Erythroblast (primary cell): ENCODE measurements at regions not wholly inside any gene's neighbourhood (a gene's known extent, or its start where the extent isn't known, plus 50 kb on each side); places are given as distances from the start of the nearest gene placed in this dataset.

Experiments used
- GATA1 ChIP-seq: IDR thresholded peaks from 2 replicates; pipeline ENCODE4 v1.6.1; 2011; ENCODE audit warnings: low read depth, mild to moderate bottlenecking, control low read depth, low read length, moderate library complexity
- POLR2A ChIP-seq: IDR thresholded peaks from 2 replicates; pipeline ENCODE4 v1.6.1; 2011; ENCODE audit warnings: mild to moderate bottlenecking, low read length

GRCh38 chr7:17029150-17029549 is 147.4 kb upstream of the AGR3 start:
- TF ChIP-seq POLR2A: no peak
- TF ChIP-seq GATA1: no peak
